H1 (cell line): ENCODE measurements at regions not wholly inside any gene's neighbourhood (a gene's known extent, or its start where the extent isn't known, plus 50 kb on each side); places are given as distances from the start of the nearest gene placed in this dataset.

Source experiments
- CTCF ChIA-PET: fragments of 300-600 bp; sonication (Branson Sonifier 250); formaldehyde crosslinking; loops from one replicate; lab custom pipeline; 2021; ENCODE audit not compliant: partially characterized antibody; lab: Charles Lee
- POLR2A ChIA-PET: fragments of 300-600 bp; sonication (Branson Sonifier 250); formaldehyde crosslinking; loops from one replicate; lab custom pipeline; 2021; ENCODE audit warnings: inconsistent platforms; ENCODE audit not compliant: partially characterized antibody; lab: Charles Lee
- DNase-seq, 2 experiments: peaks; one replicate each; pipeline versions ENCODE4 v3.0.0 to v3.0.0-alpha.2; 2010 to 2022; ENCODE audit warnings: low spot score in 2 of 2, low read depth in 1 of 2, mixed read lengths in 1 of 2
- FAIRE-seq: peaks from 2 replicates; lab custom pipeline; 2011; peaks lifted over from hg19 to GRCh38; lab: Jason Lieb, UNC
- H2AFZ ChIP-seq: 2 replicates; pipeline ENCODE4 v1.8.1; 2012; ENCODE audit warnings: low read length, inconsistent platforms
- H2AK5ac ChIP-seq: 2 replicates; pipeline ENCODE4 v1.6.1; 2013; ENCODE audit warnings: low read depth, low read length
- H2BK120ac ChIP-seq: replicated peaks from 2 replicates; pipeline ENCODE3; 2013; ENCODE audit warnings: low read depth, low read length, inconsistent platforms
- H2BK12ac ChIP-seq: 2 replicates; pipeline ENCODE4 v1.6.1; 2013; ENCODE audit warnings: low read depth, low read length
- H2BK15ac ChIP-seq: 2 replicates; pipeline ENCODE4 v1.6.1; 2013; ENCODE audit warnings: low read length
- H2BK20ac ChIP-seq: 2 replicates; pipeline ENCODE4 v1.6.1; 2013; ENCODE audit warnings: low read length
- H2BK5ac ChIP-seq: 2 replicates; pipeline ENCODE4 v1.6.1; 2013; ENCODE audit warnings: low read depth, low read length
- H3K14ac ChIP-seq: 2 replicates; pipeline ENCODE4 v1.6.1; 2013; ENCODE audit warnings: inconsistent platforms; ENCODE audit not compliant: insufficient read length
- H3K18ac ChIP-seq: 2 replicates; pipeline ENCODE4 v1.6.1; 2013; ENCODE audit warnings: low read length; ENCODE audit errors: extremely low read depth
- H3K23ac ChIP-seq: 2 replicates; pipeline ENCODE4 v1.6.1; 2013; ENCODE audit warnings: inconsistent platforms; ENCODE audit not compliant: insufficient read length
- H3K23me2 ChIP-seq: 2 replicates; pipeline ENCODE4 v1.6.1; 2013; ENCODE audit warnings: low read depth, low read length
- H3K27ac ChIP-seq: 2 replicates; pipeline ENCODE4 v1.6.1; 2011; ENCODE audit warnings: low read depth, low read length, inconsistent platforms
- H3K27me3 ChIP-seq, 4 experiments: replicated peaks in 1 of 4; 1 replicate in 1 of 4; 2 replicates in 3 of 4; pipeline versions ENCODE4 v1.6.1 to v1.8.1; 2011 to 2013; ENCODE audit warnings: low read length in 3 of 4, mild to moderate bottlenecking in 3 of 4, inconsistent platforms in 2 of 4, mixed read lengths in 2 of 4, moderate library complexity in 1 of 4; ENCODE audit not compliant: control insufficient read depth in 3 of 4, insufficient read depth in 3 of 4; ENCODE audit errors: extremely low read depth in 1 of 4
- H3K36me3 ChIP-seq, 4 experiments: 2 replicates each; pipeline versions ENCODE4 v1.6.1 to v1.8.1; 2011 to 2013; ENCODE audit warnings: mild to moderate bottlenecking in 4 of 4, low read length in 3 of 4, moderate library complexity in 2 of 4, control low read depth in 1 of 4, inconsistent platforms in 1 of 4; ENCODE audit not compliant: insufficient read depth in 4 of 4, control insufficient read depth in 2 of 4
- H3K4ac ChIP-seq: replicated peaks from 2 replicates; pipeline ENCODE3; 2013; ENCODE audit warnings: low read length, low read depth, mixed read lengths, inconsistent platforms; ENCODE audit not compliant: insufficient read length
- H3K4me1 ChIP-seq, 4 experiments: replicated peaks in 1 of 4; 1 replicate in 1 of 4; 2 replicates in 3 of 4; pipeline versions ENCODE4 v1.6.1 to v1.8.1; 2011 to 2013; ENCODE audit warnings: low read length in 3 of 4, inconsistent platforms in 2 of 4, mixed read lengths in 1 of 4; ENCODE audit not compliant: insufficient read depth in 4 of 4, control insufficient read depth in 3 of 4
- H3K4me2 ChIP-seq, 2 experiments: 2 replicates each; pipeline versions ENCODE4 v1.6.1 to v1.8.1; 2011 to 2013; ENCODE audit warnings: low read depth in 2 of 2, low read length in 2 of 2, control low read depth in 1 of 2, inconsistent platforms in 1 of 2, mild to moderate bottlenecking in 1 of 2; ENCODE audit not compliant: insufficient read depth in 1 of 2
- H3K4me3 ChIP-seq, 4 experiments: fragments of 200-600, 300-600 bp in 1 of 4; sonication (generic), shearing (Covaris generic), sonication (Bioruptor Twin) in 1 of 4; 2 replicates each; pipeline versions ENCODE4 v1.5.1 to v1.8.1; 2011 to 2016; ENCODE audit warnings: low read length in 4 of 4, low read depth in 3 of 4, control low read depth in 2 of 4, inconsistent platforms in 2 of 4, mild to moderate bottlenecking in 2 of 4, mixed read lengths in 1 of 4, moderate library complexity in 1 of 4; ENCODE audit not compliant: insufficient read depth in 2 of 4; ENCODE audit errors: extremely low read depth in 1 of 4
- H3K56ac ChIP-seq: replicated peaks from 2 replicates; pipeline ENCODE3; 2013; ENCODE audit warnings: low read depth, mild to moderate bottlenecking, mixed read lengths, low read length, inconsistent platforms; ENCODE audit not compliant: insufficient read length
- H3K79me1 ChIP-seq: 2 replicates; pipeline ENCODE4 v1.6.1; 2013; ENCODE audit warnings: low read depth, low read length, control low read depth
- H3K79me2 ChIP-seq, 2 experiments: 2 replicates each; pipeline versions ENCODE4 v1.6.1 to v1.8.1; 2012 to 2013; ENCODE audit warnings: low read length in 2 of 2, mild to moderate bottlenecking in 2 of 2, inconsistent platforms in 1 of 2; ENCODE audit not compliant: insufficient read depth in 2 of 2, control insufficient read depth in 1 of 2
- H3K9ac ChIP-seq, 4 experiments: replicated peaks in 1 of 4; 1 replicate in 1 of 4; 2 replicates in 3 of 4; pipeline versions ENCODE4 v1.6.1 to v1.8.1; 2011 to 2013; ENCODE audit warnings: low read depth in 3 of 4, low read length in 3 of 4, control low read depth in 2 of 4, mild to moderate bottlenecking in 2 of 4, moderate library complexity in 2 of 4, inconsistent platforms in 1 of 4; ENCODE audit errors: extremely low read depth in 1 of 4
- H3K9me3 ChIP-seq, 2 experiments: 2 replicates each; pipeline versions ENCODE4 v1.6.1 to v1.8.1; 2012 to 2013; ENCODE audit warnings: mild to moderate bottlenecking in 2 of 2, moderate library complexity in 2 of 2, control low read depth in 1 of 2, inconsistent platforms in 1 of 2, low read depth in 1 of 2, low read length in 1 of 2, mixed read lengths in 1 of 2; ENCODE audit not compliant: insufficient read depth in 2 of 2
- H4K20me1 ChIP-seq, 2 experiments: replicated peaks in 1 of 2; 2 replicates each; pipeline versions ENCODE3 to v1.8.1; 2011 to 2013; ENCODE audit warnings: inconsistent platforms in 2 of 2, low read length in 2 of 2, mild to moderate bottlenecking in 1 of 2; ENCODE audit not compliant: insufficient read depth in 2 of 2, control insufficient read depth in 1 of 2
- H4K5ac ChIP-seq: 2 replicates; pipeline ENCODE4 v1.6.1; 2013; ENCODE audit warnings: low read length, low read depth, mixed read lengths, inconsistent platforms; ENCODE audit not compliant: insufficient read length
- H4K8ac ChIP-seq: 2 replicates; pipeline ENCODE4 v1.8.0; 2013; ENCODE audit warnings: mild to moderate bottlenecking, moderate library complexity, low read length, inconsistent platforms; ENCODE audit not compliant: insufficient read depth; ENCODE audit errors: extremely low read depth
- H4K91ac ChIP-seq: replicated peaks from 2 replicates; pipeline ENCODE3; 2013; ENCODE audit warnings: low read length, mixed read lengths, inconsistent platforms; ENCODE audit not compliant: insufficient read length
- ASH2L ChIP-seq: fragments of 200-600, 300-600 bp; sonication (generic); IDR thresholded peaks from one replicate; pipeline ENCODE4 v1.7.1; 2017; ENCODE audit warnings: low read length
- CBX5 ChIP-seq: fragments of 300-800, 300-1000 bp; sonication (generic); IDR thresholded peaks from 2 replicates; pipeline ENCODE4 v1.7.1; 2016; ENCODE audit warnings: antibody characterized with exemption, low read length, low read depth
- CBX8 ChIP-seq: fragments of 300-800, 300-1000 bp; sonication (generic); IDR thresholded peaks from 2 replicates; pipeline ENCODE4 v1.7.1; 2016; ENCODE audit warnings: low read depth, low read length, borderline replicate concordance
- CHD1 ChIP-seq: IDR thresholded peaks from 2 replicates; pipeline ENCODE4 v1.6.1; 2012; ENCODE audit warnings: low read depth, low read length, improper control_type of control experiment
- GABPA ChIP-seq: IDR thresholded peaks from 2 replicates; pipeline ENCODE4 v1.6.1; 2011; ENCODE audit warnings: mild to moderate bottlenecking, low read length, moderate library complexity, borderline replicate concordance; ENCODE audit not compliant: insufficient read depth
- GTF2F1 ChIP-seq: IDR thresholded peaks from 2 replicates; pipeline ENCODE4 v1.6.1; 2012; ENCODE audit warnings: low read depth, low read length, improper control_type of control experiment, borderline replicate concordance
- HDAC2 ChIP-seq, 2 experiments: fragments of 300-600 bp in 1 of 2; sonication (generic) in 1 of 2; IDR thresholded peaks; 2 replicates each; pipeline ENCODE4 v1.6.1; 2011 to 2012; ENCODE audit warnings: low read depth in 2 of 2, low read length in 2 of 2, mild to moderate bottlenecking in 2 of 2, moderate library complexity in 2 of 2, borderline replicate concordance in 1 of 2, inconsistent platforms in 1 of 2
- KDM1A ChIP-seq: fragments of 200-600, 300-600 bp; sonication (generic); IDR thresholded peaks from 2 replicates; pipeline ENCODE4 v1.7.1; 2016; ENCODE audit warnings: mild to moderate bottlenecking, low read length, borderline replicate concordance
- RNF2 ChIP-seq: fragments of 200-900, 300-1000 bp; sonication (generic); IDR thresholded peaks from 2 replicates; pipeline ENCODE4 v1.7.1; 2016; ENCODE audit warnings: borderline replicate concordance, low read depth, mild to moderate bottlenecking, antibody characterized with exemption, low read length; ENCODE audit not compliant: poor library complexity, severe bottlenecking; ENCODE audit errors: missing control alignments
- SP1 ChIP-seq: IDR thresholded peaks from 2 replicates; pipeline ENCODE4 v1.6.1; 2011; ENCODE audit warnings: low read depth, low read length
- ZNF274 ChIP-seq: IDR thresholded peaks from 2 replicates; pipeline ENCODE4 v1.7.0; 2012; ENCODE audit warnings: low read length, borderline replicate concordance; ENCODE audit errors: extremely low read depth
- WGBS, 2 experiments: shearing (Covaris generic) in 1 of 2; methylation state at CpG; one replicate each; pipeline versions ENCODE4 v1.1.6 to v1.1.7; 2013 to 2015; ENCODE audit warnings: low lambda C conversion rate in 2 of 2, mixed read lengths in 2 of 2, inconsistent platforms in 1 of 2, low coverage in 1 of 2, missing lambda C conversion rate in 1 of 2; ENCODE audit not compliant: insufficient replicate concordance in 2 of 2, insufficient coverage in 1 of 2, insufficient read length in 1 of 2; ENCODE audit errors: extremely low coverage in 1 of 2, missing lambda C conversion rate in 1 of 2; 5-methylcytosine and 5-hydroxymethylcytosine counted together
- TF ChIP-seq, protein P1 (sequence below): IDR thresholded peaks from 2 replicates; pipeline ENCODE4 v1.6.1; 2012; ENCODE audit warnings: low read length, inconsistent platforms

GRCh38 chr10:78902815-78903214 lies 166.0 kb upstream of the ZMIZ1 start:
- no peaks in the 10 kb centered on the region; a peak in 1 of 8 replicates for H3K36me3 ChIP-seq
- peaks cover 10% of the 10 kb centered on the region; the same call in 1 of the 2 replicates for H3K23me2 ChIP-seq
- no peak overlapping the region for H3K14ac ChIP-seq
- no peaks in the 10 kb centered on the region for H3K79me1 ChIP-seq
- no peaks in the 10 kb centered on the region for H3K79me2 ChIP-seq
- H4K5ac ChIP-seq = no peak overlapping the region
- H2AFZ ChIP-seq = no peak overlapping the region
- no peak overlapping the region for H3K18ac ChIP-seq
- WGBS, 2 experiments = 82% methylated on average over 3 of the region's 3 CpGs; no CpG with 5 or more reads in 1 of the 2 experiments
- H3K4me2 ChIP-seq = no peak overlapping the region
- no peak overlapping the region for H2BK12ac ChIP-seq
- H2AK5ac ChIP-seq = no peak overlapping the region
- no peak overlapping the region for H3K4ac ChIP-seq
- no peak overlapping the region for H3K23ac ChIP-seq
- H2BK5ac ChIP-seq = no peak overlapping the region
- H3K9ac ChIP-seq = no peak overlapping the region
- no peak overlapping the region for H4K91ac ChIP-seq
- no peak overlapping the region for H2BK20ac ChIP-seq
- H4K8ac ChIP-seq = no peak overlapping the region
- peaks cover 0 to 8% (median 5%) of the 10 kb centered on the region in 4 experiments; a peak in 4 of 7 replicates for H3K4me1 ChIP-seq
- H3K9me3 ChIP-seq = no peaks in the 10 kb centered on the region
- ChIA-PET POLR2A (no interaction called here), CTCF (no interaction called here)
- DNase-seq (no peak), FAIRE-seq (no peak)
- H2BK120ac ChIP-seq = no peak overlapping the region
- H3K56ac ChIP-seq = no peak overlapping the region
- no peak overlapping the region for H3K4me3 ChIP-seq
- H4K20me1 ChIP-seq = peaks cover 0 to 4% of the 10 kb centered on the region in 2 experiments
- no peaks in the 10 kb centered on the region; a peak in 1 of 7 replicates for H3K27me3 ChIP-seq
- H2BK15ac ChIP-seq = no peak overlapping the region
- H3K27ac ChIP-seq = no peak overlapping the region
- TF ChIP-seq, protein P1, sequence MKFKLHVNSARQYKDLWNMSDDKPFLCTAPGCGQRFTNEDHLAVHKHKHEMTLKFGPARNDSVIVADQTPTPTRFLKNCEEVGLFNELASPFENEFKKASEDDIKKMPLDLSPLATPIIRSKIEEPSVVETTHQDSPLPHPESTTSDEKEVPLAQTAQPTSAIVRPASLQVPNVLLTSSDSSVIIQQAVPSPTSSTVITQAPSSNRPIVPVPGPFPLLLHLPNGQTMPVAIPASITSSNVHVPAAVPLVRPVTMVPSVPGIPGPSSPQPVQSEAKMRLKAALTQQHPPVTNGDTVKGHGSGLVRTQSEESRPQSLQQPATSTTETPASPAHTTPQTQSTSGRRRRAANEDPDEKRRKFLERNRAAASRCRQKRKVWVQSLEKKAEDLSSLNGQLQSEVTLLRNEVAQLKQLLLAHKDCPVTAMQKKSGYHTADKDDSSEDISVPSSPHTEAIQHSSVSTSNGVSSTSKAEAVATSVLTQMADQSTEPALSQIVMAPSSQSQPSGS = no peak
- no peak for TF ChIP-seq GTF2F1
- no peak for TF ChIP-seq CBX5
- no peak for TF ChIP-seq RNF2
- TF ChIP-seq SP1 = no peak
- TF ChIP-seq KDM1A = no peak
- no peak for TF ChIP-seq CBX8
- no peak for TF ChIP-seq CHD1
- no peak for TF ChIP-seq GABPA
- no peak for TF ChIP-seq ZNF274
- no peak for TF ChIP-seq HDAC2 (IDR thresholded peaks at IDR 0.05; ENCODE audit: borderline replicate concordance in 1 of 2, low read depth in 2 of 2, low read length in 2 of 2)
- TF ChIP-seq ASH2L = no peak
